Sciatic nerve (tissue), 2 donors: ENCODE measurements at regions not wholly inside any gene's neighbourhood (a gene's known extent, or its start where the extent isn't known, plus 50 kb on each side); places are given as distances from the start of the nearest gene placed in this dataset.

ENCODE experiments used
- ATAC-seq: fragments of 200-7000 bp; cut with Tn5 transposase; one replicate; pipeline ENCODE4 v1.9.1; 2020; ENCODE audit warnings: mild to moderate bottlenecking, moderate library complexity
- DNase-seq: peaks from one replicate; pipeline ENCODE4 v3.0.0-alpha.2; 2020; ENCODE audit warnings: low spot score
- intact Hi-C: fragments of 100-400 bp; cut with DNase I; formaldehyde crosslinking; loops from one replicate; pipeline ENCODE4 v1.14.2; 2022
- donor health status: DM: no; HTN: no; CAD: no.
- donor health status: DM: no; HTN: no; CAD: no.

DNA sequence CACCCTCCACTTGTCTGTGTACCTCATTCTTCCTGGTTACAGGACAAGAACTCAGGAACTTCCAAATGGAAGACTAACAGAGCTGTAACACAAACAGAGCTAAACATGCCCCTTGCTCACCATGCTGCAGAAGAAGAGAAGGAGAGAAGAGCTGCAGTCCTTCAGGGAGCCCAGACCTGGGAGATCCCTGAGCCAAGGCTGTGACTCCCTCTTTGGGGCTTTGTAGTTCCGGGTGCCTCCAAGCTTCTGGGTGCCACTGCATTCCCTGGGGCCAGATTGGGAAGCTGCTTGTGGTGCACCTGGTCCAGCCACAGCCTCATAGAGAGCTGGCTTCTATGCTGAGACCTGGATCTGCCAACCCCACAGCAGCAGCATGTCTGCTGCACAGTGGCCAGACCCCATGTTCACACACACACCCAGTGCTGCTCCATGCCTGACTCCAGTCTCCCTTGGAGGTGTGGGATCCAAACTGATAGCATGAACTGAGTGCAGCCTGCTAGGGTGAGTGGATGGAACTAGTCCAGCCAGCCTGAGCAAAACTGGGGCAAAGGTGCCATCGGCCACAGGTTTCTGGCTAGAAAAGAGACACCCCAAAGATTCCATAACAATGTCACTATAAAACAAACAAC lies 263.0 kb upstream of the NRIP1 start:
- ATAC-seq = no peak
- intact Hi-C loops = no loop called here

DNA sequence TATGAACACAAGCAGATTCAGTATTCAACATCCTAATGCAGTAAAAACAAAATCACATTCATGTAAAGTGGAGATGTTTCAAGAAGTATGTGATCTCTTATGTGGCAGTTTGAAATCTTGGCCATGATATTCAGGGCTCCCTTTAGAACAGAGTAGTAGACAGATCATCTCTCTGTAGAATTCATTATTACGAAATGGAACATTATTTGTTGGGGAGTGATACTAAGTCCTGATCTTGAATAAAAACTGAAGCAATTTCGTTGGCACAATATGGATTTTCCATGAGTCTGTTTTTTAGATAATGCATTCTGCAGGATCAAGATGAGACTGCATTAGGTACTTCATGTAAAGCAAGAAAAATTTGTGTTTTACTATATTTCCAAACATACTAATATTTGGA lies 264.4 kb upstream of the NRIP1 start:
- ATAC-seq (no peak), DNase-seq (no peak)
- intact Hi-C loops = no loop called here

More for the DNA sequence above, 263.0 kb upstream of the NRIP1 start:
- no peak for DNase-seq

DNA sequence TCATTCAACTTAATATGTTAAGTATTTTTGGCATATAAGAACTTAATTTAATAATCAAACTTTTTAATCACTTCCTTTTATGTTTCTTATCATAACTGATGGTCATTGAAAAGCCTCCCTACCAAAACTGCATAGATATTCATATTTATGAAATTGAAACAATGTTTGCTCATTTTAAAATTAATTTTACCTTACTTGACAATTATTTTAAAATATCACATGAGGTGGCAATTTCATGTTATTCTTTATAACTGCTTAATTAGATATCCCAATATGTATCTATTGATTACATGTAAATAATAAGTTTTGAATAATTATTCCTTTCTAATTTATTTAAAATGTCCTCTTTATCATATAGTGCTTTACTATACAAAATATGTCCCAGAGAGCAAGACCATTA lies 266.1 kb upstream of the NRIP1 start:
- DNase-seq = no peak
- intact Hi-C loops = no loop called here
- ATAC-seq = no peak

DNA sequence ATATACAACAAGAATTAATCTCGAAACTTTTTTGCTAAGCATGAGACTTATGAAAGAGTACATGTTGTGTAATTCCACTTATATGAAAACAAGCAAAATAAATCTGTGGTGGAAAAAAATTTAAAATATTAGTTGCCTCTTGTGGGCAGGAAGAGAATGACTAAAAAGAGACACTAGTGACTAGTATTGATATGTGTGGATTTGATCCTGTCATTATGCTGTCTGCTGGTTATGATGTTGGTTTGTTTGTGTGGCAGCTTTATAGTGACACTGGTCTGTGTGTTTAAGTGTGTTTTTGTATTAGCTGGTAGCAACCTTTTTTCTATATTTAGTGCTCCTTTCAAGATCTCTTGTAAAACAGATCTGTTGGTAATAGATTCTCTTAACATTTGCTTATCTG lies 267.8 kb upstream of the NRIP1 start:
- no peak for DNase-seq
- ATAC-seq = no peak
- intact Hi-C loops = no loop called here

DNA sequence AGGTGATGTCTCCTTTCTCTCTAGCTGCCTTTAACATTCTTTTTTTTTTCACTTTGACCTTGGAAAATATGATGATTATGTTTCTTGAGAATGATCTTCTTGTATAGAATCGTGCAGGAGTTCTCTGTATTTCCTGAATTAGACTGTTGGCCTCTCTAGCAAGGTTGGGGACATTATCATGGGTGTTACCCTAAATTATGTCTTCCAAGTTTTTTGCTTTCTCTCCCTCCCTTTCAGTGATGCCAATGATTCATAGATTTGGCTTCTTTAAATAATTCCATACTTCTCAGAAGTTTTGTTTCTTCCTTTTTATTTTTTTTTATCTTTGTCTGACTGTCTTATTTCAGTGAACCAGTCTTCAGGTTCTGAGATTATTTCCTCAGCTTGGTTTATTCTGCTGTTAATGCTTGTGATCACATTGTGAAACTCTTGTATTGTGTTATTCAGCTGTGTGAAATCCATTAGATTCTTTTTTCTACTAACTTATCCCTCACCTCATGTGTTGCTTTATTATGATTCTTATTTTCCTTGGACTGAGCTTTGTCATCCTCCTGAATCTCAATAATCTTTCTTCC lies 268.4 kb upstream of the NRIP1 start:
- ATAC-seq = no peak
- DNase-seq = no peak
- intact Hi-C loops = no loop called here

DNA sequence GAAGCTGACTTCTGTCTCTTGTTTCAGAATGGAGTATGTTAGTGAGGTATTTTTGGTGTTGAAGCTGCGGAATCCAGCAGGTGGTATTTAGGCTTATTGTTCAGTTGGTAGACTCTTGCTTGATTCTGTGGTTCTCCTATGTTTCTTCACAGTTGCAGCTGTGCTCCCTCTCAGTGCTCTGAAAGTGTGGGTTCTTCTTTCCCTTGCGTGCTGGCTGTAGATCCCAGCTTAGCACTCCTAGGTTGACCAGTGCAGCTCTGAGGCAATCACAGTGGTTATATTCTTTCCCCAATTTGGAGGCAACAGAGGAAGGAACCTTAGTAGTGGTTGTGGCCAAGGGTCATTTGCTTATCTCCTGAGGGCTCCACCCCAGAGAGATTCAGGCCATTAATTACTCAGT lies 269.2 kb upstream of the NRIP1 start:
- intact Hi-C loops = no loop called here
- ATAC-seq = no peak
- no peak for DNase-seq

DNA sequence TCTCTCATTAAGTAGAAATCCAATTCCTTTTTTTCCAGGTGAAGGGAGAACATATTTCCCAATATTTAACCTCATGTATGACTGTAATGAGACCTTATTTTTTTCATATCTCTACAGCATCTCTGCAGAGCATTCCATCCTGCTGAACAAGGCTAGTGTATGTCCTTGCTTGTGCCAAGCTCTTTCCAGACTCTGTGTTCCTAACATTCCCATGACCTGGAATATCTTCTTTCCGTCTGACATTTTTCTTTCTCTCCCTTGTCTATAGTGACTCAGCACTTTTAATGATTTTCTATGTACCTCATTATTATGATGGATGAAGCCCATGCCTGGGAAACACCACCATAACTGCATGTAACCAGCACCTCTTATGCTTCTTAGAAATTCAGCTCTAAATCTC lies 278.3 kb upstream of the NRIP1 start:
- no peak for ATAC-seq
- intact Hi-C loops = no loop called here

DNA sequence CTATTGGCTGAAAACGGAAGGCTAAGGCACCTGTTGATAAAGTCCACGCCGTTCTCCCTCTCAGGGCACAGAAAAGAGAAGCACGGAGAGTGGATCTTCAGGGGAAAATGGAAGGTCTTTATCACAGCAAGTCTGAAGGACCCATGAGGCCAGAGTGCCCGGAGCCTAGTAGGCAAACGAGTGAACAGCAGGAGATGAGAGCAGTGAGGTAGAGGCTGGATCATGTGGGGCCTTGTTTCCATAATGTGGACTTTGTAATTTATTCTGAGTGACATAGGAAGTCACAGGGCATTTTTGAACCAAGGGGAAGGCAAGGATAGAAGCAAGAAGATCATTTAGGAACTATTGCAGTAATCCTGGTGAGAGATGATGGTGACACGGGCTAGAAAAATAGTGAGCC lies 287.2 kb upstream of the NRIP1 start:
- intact Hi-C loops = no loop called here
- DNase-seq = no peak
- no peak for ATAC-seq

More for the DNA sequence above, 278.3 kb upstream of the NRIP1 start:
- no peak for DNase-seq

DNA sequence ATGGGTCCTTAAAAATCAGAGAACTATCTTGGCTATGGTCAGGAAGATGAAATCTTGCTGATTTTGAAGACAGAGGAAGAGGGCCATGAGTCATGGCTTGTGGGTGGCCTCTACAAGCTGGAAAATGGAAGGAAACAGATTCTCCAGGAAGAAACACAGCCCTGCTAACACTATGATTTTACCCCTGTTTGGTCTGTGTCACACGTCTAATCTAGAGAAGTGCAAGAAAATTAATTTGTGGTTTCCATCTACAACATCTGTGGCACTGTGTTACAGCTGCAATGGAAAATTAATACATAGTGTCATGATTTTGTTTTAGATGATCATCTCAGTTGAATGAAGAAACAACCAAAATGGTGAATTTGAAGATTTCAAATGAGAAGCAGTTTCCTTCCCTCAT lies 288.7 kb upstream of the NRIP1 start:
- DNase-seq (no peak), ATAC-seq (no peak)
- intact Hi-C loops = no loop called here

DNA sequence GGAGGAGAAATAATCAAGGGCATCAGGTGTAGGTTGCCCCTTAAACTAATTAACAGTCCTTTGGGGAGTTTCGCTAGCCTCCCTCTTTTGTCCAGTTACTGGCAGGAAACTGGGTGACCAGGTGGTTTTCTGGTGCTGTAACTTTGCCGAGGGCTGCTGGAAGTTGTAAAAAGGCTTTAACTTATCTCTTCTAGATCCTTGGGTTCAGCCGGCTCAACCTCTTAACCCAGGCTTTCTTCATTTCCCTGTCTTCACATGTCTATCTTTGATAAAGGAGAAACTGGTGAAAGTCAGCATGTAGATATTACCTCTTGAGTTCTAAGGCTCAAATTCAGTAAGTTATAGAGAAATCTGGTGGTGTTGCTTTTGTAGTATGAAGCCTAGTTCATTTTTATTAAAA lies 289.7 kb upstream of the NRIP1 start:
- DNase-seq (no peak), ATAC-seq (no peak)
- intact Hi-C loops = no loop called here

DNA sequence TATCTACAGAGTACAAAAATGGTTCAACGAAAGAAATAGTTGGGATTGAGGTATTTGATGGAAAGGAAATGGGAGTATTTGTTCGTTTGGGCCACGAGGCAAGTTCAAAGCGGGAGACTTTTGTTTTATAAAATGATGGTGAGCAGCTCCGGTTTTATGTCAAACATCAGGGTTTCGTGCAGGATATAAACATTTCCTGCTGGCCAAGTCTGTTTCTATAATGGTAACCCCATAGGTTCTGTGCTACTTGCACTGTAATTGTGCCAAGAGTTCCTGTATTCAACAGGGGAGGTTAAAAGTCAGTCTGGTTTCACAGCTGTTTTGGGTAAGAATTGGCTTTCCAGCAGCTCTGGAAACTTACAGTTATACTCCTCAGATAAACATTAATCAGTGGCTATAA lies 290.3 kb upstream of the NRIP1 start:
- DNase-seq (no peak), ATAC-seq (no peak)
- intact Hi-C loops = no loop called here

DNA sequence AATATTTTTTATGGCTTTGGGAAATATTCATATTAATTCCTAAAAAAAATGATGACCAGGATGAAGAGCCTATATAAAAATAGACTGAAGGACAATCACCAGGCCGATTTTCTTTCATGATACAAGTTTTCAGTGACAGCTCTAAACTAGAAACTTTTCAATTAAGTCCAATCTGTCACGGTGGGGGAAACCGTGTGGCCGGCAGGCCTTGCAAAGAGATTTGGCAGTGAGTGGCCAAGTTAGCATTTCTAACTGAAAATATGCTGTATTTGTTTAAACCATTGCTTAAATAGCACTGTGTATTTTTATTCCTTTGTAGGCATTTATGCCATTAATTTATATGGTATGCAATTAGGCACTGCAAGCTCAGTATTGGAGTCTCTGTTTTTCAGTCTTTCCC lies 294.5 kb upstream of the NRIP1 start:
- DNase-seq = no peak
- ATAC-seq = no peak
- intact Hi-C loops = no loop called here

DNA sequence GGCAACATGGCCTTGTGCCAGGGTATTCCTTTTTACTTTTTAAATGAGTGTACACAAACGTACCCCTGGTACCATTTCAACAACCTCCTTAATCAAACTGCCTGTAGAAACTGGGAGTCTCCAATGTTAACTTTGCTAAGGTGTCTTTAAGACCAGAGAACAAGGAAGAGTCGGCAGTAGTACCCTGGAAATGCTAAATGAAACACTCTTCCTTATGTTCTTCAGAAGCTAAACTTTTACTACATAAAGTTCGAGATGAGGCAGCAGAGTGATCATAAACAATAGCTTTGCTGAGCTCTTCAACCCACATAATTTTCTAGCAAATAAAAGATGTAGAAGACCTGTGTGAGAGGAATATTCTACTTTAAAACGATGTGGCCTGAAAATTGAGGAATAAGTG lies 297.7 kb upstream of the NRIP1 start:
- intact Hi-C loops = no loop called here
- no peak for ATAC-seq
- DNase-seq = no peak

DNA sequence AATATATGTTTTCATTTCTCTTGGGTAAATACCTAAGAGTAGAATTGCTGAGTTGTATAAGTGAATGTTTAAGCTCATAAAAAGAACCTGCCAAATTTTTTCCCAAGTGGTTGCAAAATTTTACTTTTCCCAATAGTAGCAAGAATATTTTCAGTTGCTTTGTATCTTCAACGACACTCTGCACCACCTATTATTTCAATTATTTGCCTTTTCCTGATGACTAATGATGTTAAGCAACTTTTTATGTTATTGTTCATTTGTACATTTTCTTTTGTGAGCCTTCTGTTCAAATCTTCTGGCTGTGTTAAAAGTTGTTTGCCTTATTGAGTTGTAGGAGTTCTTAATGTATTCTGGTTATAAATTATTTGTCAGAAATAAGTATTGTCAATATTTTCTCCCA lies 299.1 kb upstream of the NRIP1 start:
- DNase-seq (no peak), ATAC-seq (no peak)
- intact Hi-C loops = no loop called here

DNA sequence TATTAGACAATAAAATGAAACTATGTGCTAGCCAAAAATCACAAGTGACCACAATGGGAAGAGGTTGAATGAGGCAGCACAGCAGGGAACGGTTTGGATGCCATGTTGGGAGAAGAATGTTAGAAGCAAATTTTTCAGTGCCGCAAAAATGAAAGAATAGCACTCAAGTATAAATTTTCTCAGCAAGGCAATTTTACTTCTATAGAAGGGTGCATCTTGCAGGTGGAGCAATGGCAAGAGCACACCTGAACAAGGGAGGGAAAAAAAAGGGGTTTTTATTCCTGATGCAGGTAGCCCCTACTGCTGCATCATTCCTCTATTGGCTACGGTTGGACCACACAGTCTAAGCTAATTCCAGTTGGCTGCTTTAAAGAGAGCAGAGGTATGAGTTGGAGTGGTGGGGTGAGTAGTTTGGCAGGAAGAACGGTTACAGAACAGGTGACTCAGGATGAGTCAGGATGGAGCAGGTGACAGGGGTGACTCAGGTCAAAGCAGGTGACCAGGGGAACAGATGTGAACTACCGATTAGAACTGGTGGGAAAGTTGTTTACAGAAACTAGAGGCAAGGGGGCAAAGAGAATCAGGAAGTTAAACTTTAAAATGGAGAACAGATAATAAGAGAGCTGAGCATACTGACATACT lies 301.1 kb upstream of the NRIP1 start:
- ATAC-seq = no peak
- intact Hi-C loops = no loop called here

DNA sequence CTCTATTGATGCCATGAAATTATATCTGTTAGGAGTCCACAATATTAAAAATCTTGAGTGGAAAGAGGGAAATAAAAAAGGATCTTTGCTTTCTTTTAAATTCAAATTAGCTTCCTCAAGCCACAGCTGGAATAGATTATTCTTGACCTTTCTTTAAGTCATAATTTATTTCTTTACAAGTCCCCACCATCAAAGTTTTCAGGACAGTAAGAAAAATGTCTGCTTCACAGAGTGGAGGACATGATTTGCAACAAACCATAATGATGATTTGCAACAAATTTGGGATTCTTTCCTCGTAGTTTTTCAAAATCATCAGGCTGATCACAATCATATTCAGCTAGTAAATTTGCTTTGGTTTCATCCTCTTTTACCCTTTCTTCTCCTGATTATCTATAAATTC lies 301.8 kb upstream of the NRIP1 start:
- DNase-seq = no peak
- ATAC-seq = no peak
- intact Hi-C loops = no loop called here

More for the DNA sequence above, 301.1 kb upstream of the NRIP1 start:
- no peak for DNase-seq

DNA sequence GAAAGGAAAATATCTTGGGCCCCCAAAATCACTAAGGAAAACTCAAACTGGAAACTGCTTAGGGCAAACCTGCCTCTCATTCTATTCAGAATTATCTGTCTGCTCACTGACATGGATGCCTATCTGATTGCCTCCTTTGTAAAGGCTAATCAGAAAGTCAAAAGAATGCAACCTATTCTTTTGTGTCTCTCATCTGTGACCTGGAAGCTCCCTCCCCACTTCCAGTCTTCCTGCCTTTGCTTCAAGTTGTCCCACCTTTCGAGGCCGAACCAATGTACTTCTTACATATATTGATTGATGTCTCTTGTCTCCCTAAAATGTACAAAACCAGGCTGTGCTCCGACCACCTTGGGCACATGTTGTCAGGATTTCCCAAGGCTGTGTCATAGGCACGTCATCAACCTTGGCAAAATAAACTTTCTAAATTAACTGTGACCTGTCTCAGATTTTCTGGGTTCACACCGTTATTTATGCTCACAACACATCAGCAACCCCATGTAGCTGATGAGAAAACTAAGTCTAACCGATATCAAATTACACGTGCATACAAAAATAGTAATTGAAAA lies 302.3 kb upstream of the NRIP1 start:
- intact Hi-C loops = no loop called here
- DNase-seq = no peak
- no peak for ATAC-seq

DNA sequence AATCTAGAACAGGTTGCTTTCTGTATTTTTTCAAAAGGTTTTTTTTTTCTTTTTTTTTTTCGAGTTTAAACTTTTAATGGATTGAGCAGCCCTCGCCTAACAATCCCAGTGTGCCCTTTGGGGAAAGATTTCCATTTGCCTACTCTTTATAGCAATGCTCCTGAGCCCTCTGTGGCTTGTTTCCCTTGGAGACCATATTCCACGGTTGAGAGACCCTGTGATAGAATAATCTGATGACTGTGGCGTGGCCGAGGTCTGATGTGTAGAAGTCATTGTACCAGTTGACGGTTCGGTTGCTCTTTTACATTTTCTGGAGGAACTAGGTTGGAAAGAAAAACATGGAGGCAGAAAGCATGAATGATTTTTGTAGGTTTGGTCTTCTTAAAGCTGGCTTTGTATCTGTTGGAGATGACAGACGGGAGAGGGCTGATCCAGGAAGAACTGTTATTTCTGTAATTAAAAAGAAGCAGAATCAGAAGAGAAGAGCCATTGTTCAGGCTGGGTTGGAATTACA lies 305.7 kb upstream of the NRIP1 start:
- DNase-seq (no peak), ATAC-seq (no peak)
- intact Hi-C loops = loop anchor here (2.0 kb wide), 1 partner anchor 70 kb away; no protein-coding TSS in a partner anchor

DNA sequence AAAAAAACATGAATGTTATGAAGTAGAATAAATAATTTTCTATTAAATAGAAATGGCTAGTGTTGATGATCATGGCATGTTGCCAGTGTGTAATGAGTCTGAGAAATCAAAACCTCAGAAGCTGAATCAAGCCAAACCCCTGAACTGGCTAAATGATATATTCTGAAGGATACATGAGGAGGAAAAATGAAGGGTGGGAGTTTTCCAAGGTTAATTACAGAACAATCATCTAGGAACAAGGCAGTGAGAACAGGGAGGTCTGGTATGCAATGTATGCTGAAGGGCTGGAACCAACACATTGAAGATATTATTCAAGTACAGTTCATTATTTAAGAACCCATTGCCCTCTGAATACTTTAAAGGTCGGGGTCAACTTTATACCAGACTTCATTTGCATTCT lies 309.1 kb upstream of the NRIP1 start:
- DNase-seq (no peak), ATAC-seq (no peak)
- intact Hi-C loops = no loop called here

DNA sequence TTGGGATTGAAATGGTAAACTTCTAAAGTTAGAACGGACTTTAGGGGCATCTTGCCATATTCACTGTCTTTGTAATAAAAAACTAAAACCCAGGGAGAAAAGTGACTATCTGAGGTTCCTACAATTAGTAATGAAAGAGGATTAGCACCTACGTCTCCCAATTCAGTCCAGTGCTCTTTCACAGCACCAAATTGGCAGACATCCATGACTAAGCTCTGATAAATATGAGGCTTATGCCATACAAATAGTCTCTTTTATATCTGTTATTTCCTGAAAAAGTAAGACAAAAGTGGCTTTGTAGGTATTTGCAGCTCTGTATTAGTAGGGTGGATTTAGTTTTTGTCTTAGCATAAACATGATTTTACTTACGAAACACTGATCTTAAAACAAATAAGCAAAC lies 315.0 kb upstream of the NRIP1 start:
- intact Hi-C loops = no loop called here
- no peak for ATAC-seq
- no peak for DNase-seq
